H1 (cell line): ENCODE measurements at regions not wholly inside any gene's neighbourhood (a gene's known extent, or its start where the extent isn't known, plus 50 kb on each side); places are given as distances from the start of the nearest gene placed in this dataset.

Source experiments
- ASH2L ChIP-seq: fragments of 200-600, 300-600 bp; sonication (generic); IDR thresholded peaks from one replicate; pipeline ENCODE4 v1.7.1; 2017; ENCODE audit warnings: low read length
- BRCA1 ChIP-seq: IDR thresholded peaks from 2 replicates; pipeline ENCODE4 v1.6.1; 2012; ENCODE audit warnings: low read depth, low read length, improper control_type of control experiment
- CTCF ChIP-seq, 3 experiments: IDR thresholded peaks; 1 replicate in 2 of 3; 2 replicates in 1 of 3; pipeline versions ENCODE4 v1.5.1 to v1.6.1; 2011; ENCODE audit warnings: low read length in 3 of 3, mild to moderate bottlenecking in 3 of 3, inconsistent platforms in 2 of 3, low read depth in 1 of 3, moderate library complexity in 1 of 3; ENCODE audit not compliant: insufficient read depth in 1 of 3; ENCODE audit errors: control extremely low read depth in 1 of 3
- POLR2AphosphoS5 ChIP-seq: IDR thresholded peaks from 2 replicates; pipeline ENCODE4 v1.6.1; 2011; ENCODE audit warnings: low read depth, low read length
- TCF12 ChIP-seq: IDR thresholded peaks from 2 replicates; pipeline ENCODE4 v1.6.1; 2011; ENCODE audit warnings: low read depth, mild to moderate bottlenecking, low read length

GRCh38 chr14:55965851-55966250 lies 152.4 kb upstream of the PELI2 start:
- TF ChIP-seq BRCA1: no peak
- TF ChIP-seq CTCF (IDR thresholded peaks at IDR 0.05; ENCODE audit: control extremely low read depth in 1 of 3, insufficient read depth in 1 of 3, low read depth in 1 of 3, low read length in 3 of 3): no peak
- TF ChIP-seq TCF12: no peak
- no peak for TF ChIP-seq POLR2AphosphoS5
- TF ChIP-seq ASH2L: no peak
